H9 (cell line): ENCODE measurements at regions not wholly inside any gene's neighbourhood (a gene's known extent, or its start where the extent isn't known, plus 50 kb on each side); places are given as distances from the start of the nearest gene placed in this dataset.

Experiments
- DNase-seq: peaks from one replicate; pipeline ENCODE4 v3.0.0-alpha.2; 2017
- H2AFZ ChIP-seq: one replicate; pipeline ENCODE4 v1.6.1; 2013; ENCODE audit warnings: mild to moderate bottlenecking, low read length, control low read depth, moderate library complexity
- H2AK5ac ChIP-seq: 2 replicates; pipeline ENCODE4 v1.6.1; 2013; ENCODE audit warnings: low read length, control low read depth, mixed read lengths; ENCODE audit not compliant: insufficient read length
- H2BK120ac ChIP-seq: one replicate; pipeline ENCODE4 v1.6.1; 2013; ENCODE audit warnings: low read depth, mild to moderate bottlenecking, low read length, control low read depth, inconsistent platforms; ENCODE audit not compliant: poor library complexity, severe bottlenecking
- H2BK12ac ChIP-seq: 2 replicates; pipeline ENCODE4 v1.6.1; 2013; ENCODE audit warnings: low read length, control low read depth, mixed read lengths, low read depth; ENCODE audit not compliant: insufficient read length
- H2BK15ac ChIP-seq: 2 replicates; pipeline ENCODE4 v1.6.1; 2013; ENCODE audit warnings: low read depth, low read length, control low read depth
- H2BK20ac ChIP-seq: one replicate; pipeline ENCODE4 v1.6.1; 2013; ENCODE audit warnings: low read depth, mild to moderate bottlenecking, low read length, control low read depth, inconsistent platforms; ENCODE audit not compliant: poor library complexity, severe bottlenecking
- H2BK5ac ChIP-seq: 2 replicates; pipeline ENCODE4 v1.6.1; 2013; ENCODE audit warnings: low read length, control low read depth, mixed read lengths; ENCODE audit not compliant: insufficient read length
- H3K14ac ChIP-seq: 2 replicates; pipeline ENCODE4 v1.6.1; 2013; ENCODE audit warnings: low read length, control low read depth; ENCODE audit not compliant: insufficient read depth
- H3K18ac ChIP-seq: 2 replicates; pipeline ENCODE4 v1.6.1; 2013; ENCODE audit warnings: low read depth, mild to moderate bottlenecking, mixed read lengths, low read length, control low read depth; ENCODE audit not compliant: insufficient read length
- H3K23ac ChIP-seq: 2 replicates; pipeline ENCODE4 v1.6.1; 2013; ENCODE audit warnings: low read length, control low read depth, mixed read lengths, low read depth; ENCODE audit not compliant: insufficient read length
- H3K23me2 ChIP-seq: 2 replicates; pipeline ENCODE4 v1.6.1; 2013; ENCODE audit warnings: low read depth, mild to moderate bottlenecking, mixed read lengths, low read length, control low read depth; ENCODE audit not compliant: insufficient read length, poor library complexity, severe bottlenecking
- H3K27ac ChIP-seq: 2 replicates; pipeline ENCODE4 v1.5.1; 2013; ENCODE audit warnings: low read length, control low read depth, mixed read lengths, low read depth; ENCODE audit not compliant: insufficient read length
- H3K27me3 ChIP-seq: 2 replicates; pipeline ENCODE4 v1.6.1; 2013; ENCODE audit warnings: low read length, control low read depth, inconsistent platforms; ENCODE audit not compliant: insufficient read depth
- H3K4ac ChIP-seq: 2 replicates; pipeline ENCODE4 v1.6.1; 2013; ENCODE audit warnings: low read depth, mild to moderate bottlenecking, control low read depth, inconsistent platforms, low read length, moderate library complexity
- H3K4me1 ChIP-seq: 2 replicates; pipeline ENCODE4 v1.6.1; 2013; ENCODE audit warnings: low read length, control low read depth, inconsistent platforms; ENCODE audit not compliant: insufficient read depth
- H3K4me2 ChIP-seq: 2 replicates; pipeline ENCODE4 v1.6.1; 2013; ENCODE audit warnings: low read length, control low read depth, mixed read lengths; ENCODE audit not compliant: insufficient read length, insufficient read depth
- H3K56ac ChIP-seq: 2 replicates; pipeline ENCODE4 v1.6.1; 2013; ENCODE audit warnings: low read depth, mild to moderate bottlenecking, mixed read lengths, low read length, control low read depth; ENCODE audit not compliant: insufficient read length
- H3K79me1 ChIP-seq: 2 replicates; pipeline ENCODE4 v1.6.1; 2013; ENCODE audit warnings: low read depth, mild to moderate bottlenecking, moderate library complexity, low read length, control low read depth, inconsistent platforms; ENCODE audit not compliant: insufficient read depth, poor library complexity, severe bottlenecking
- H3K79me2 ChIP-seq: 2 replicates; pipeline ENCODE4 v1.6.1; 2013; ENCODE audit warnings: low read length, control low read depth, inconsistent platforms; ENCODE audit not compliant: insufficient read depth
- H3K9ac ChIP-seq: 2 replicates; pipeline ENCODE4 v1.6.1; 2013; ENCODE audit warnings: low read length, control low read depth, mixed read lengths; ENCODE audit not compliant: insufficient read length; ENCODE audit errors: extremely low read depth
- H3K9me3 ChIP-seq: one replicate; pipeline ENCODE4 v1.6.1; 2013; ENCODE audit warnings: low read depth, low read length, inconsistent platforms; ENCODE audit not compliant: control insufficient read depth
- H3T11ph ChIP-seq: one replicate; pipeline ENCODE4 v1.6.1; 2013; ENCODE audit warnings: mild to moderate bottlenecking, low read length, control low read depth, inconsistent platforms
- H4K20me1 ChIP-seq: one replicate; pipeline ENCODE4 v1.6.1; 2013; ENCODE audit not compliant: control insufficient read depth, insufficient read length, insufficient read depth
- H4K5ac ChIP-seq: 2 replicates; pipeline ENCODE4 v1.6.1; 2013; ENCODE audit warnings: low read depth, mild to moderate bottlenecking, mixed read lengths, low read length, control low read depth; ENCODE audit not compliant: insufficient read length
- H4K8ac ChIP-seq: replicated peaks from 2 replicates; pipeline ENCODE4 v1.6.1; 2013; ENCODE audit warnings: low read length, control low read depth, mixed read lengths, low read depth; ENCODE audit not compliant: insufficient read length
- H4K91ac ChIP-seq: 2 replicates; pipeline ENCODE4 v1.6.1; 2013; ENCODE audit warnings: low read depth, mild to moderate bottlenecking, moderate library complexity, mixed read lengths, low read length, control low read depth; ENCODE audit not compliant: insufficient read length
- H3K27ac Mint-ChIP-seq, 3 experiments: 2 replicates in 2 of 3; 3 replicates in 1 of 3; pipeline ENCODE4 v1.8.0; 2020 to 2021; ENCODE audit warnings: mixed read lengths in 3 of 3, mild to moderate bottlenecking in 1 of 3, moderate library complexity in 1 of 3
- H3K27me3 Mint-ChIP-seq: 2 replicates; pipeline ENCODE4 v1.8.0; 2021; ENCODE audit warnings: low read depth, mild to moderate bottlenecking, moderate library complexity, mixed read lengths
- H3K36me3 Mint-ChIP-seq, 3 experiments: 2 replicates in 2 of 3; 3 replicates in 1 of 3; pipeline ENCODE4 v1.8.0; 2020 to 2021; ENCODE audit warnings: low read depth in 3 of 3, mixed read lengths in 3 of 3; ENCODE audit not compliant: insufficient read depth in 1 of 3
- H3K4me1 Mint-ChIP-seq, 2 experiments: 2 replicates each; pipeline ENCODE4 v1.8.0; 2020; ENCODE audit warnings: mixed read lengths in 2 of 2
- H3K4me3 Mint-ChIP-seq, 2 experiments: 2 replicates in 1 of 2; 3 replicates in 1 of 2; pipeline ENCODE4 v1.8.0; 2020 to 2021; ENCODE audit warnings: mild to moderate bottlenecking in 2 of 2, mixed read lengths in 2 of 2, moderate library complexity in 1 of 2
- H3K9me3 Mint-ChIP-seq, 2 experiments: 2 replicates in 1 of 2; 3 replicates in 1 of 2; pipeline ENCODE4 v1.8.0; 2020; ENCODE audit warnings: mild to moderate bottlenecking in 2 of 2, mixed read lengths in 2 of 2, moderate library complexity in 1 of 2
- WGBS: extraction: QIAGEN DNeasy Blood & Tissue Kit; methylation state at CpG from one replicate; pipeline ENCODE4 v1.1.7; 2013; ENCODE audit warnings: missing lambda C conversion rate, low lambda C conversion rate, mixed read lengths; ENCODE audit not compliant: insufficient read length; ENCODE audit errors: extremely low coverage; 5-methylcytosine and 5-hydroxymethylcytosine counted together
- TF ChIP-seq, protein P1 (sequence below): fragments of 200-600 bp; sonication (generic); conservative IDR thresholded peaks from 3 replicates; pipeline ENCODE4 v1.8.0; 2021; ENCODE audit warnings: antibody characterized with exemption, mild to moderate bottlenecking

DNA sequence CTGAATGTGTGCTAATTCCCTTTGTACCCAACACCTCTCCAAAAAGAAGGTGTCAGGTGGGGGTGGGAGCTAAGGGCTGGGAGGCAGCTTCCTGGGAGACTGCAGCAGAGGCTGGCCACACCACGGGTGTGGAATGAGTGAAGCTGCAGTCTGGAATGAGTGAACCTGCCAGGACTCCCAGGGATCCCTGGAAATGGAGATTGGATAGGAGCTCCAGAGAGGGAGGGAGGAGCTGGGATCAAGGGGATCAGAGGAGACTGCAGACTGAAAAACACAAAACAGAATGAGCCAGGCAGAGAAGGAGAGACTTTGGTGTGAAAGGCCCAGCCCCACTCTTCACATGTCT lies 387.0 kb upstream of the SULF2 start:
- Histone ChIP-seq H3K56ac (no peak overlapping the region), H3K4ac (no peak overlapping the region), H3K79me2 (no peaks in the 10 kb centered on the region), H3K79me1 (no peaks in the 10 kb centered on the region), H3K14ac (no peak overlapping the region), H4K8ac (no peak overlapping the region), H3K23me2 (no peaks in the 10 kb centered on the region), H3K18ac (no peak overlapping the region), H4K91ac (no peak overlapping the region), H2BK120ac (no peak overlapping the region), H3K4me2 (no peak overlapping the region), H2AK5ac (no peak overlapping the region), H2BK20ac (no peak overlapping the region), H3K27ac (no peak overlapping the region), H4K20me1 (no peaks in the 10 kb centered on the region), H2BK12ac (no peak overlapping the region), H3K9me3 (no peaks in the 10 kb centered on the region), H2AFZ (no peak overlapping the region), H3K4me1 (no peaks in the 10 kb centered on the region), H3T11ph (no peak overlapping the region), H3K9ac (no peak overlapping the region), H3K27me3 (no peaks in the 10 kb centered on the region), H4K5ac (no peak overlapping the region), H2BK15ac (no peak overlapping the region), H2BK5ac (no peak overlapping the region), H3K23ac (no peak overlapping the region)
- TF ChIP-seq, protein P1, sequence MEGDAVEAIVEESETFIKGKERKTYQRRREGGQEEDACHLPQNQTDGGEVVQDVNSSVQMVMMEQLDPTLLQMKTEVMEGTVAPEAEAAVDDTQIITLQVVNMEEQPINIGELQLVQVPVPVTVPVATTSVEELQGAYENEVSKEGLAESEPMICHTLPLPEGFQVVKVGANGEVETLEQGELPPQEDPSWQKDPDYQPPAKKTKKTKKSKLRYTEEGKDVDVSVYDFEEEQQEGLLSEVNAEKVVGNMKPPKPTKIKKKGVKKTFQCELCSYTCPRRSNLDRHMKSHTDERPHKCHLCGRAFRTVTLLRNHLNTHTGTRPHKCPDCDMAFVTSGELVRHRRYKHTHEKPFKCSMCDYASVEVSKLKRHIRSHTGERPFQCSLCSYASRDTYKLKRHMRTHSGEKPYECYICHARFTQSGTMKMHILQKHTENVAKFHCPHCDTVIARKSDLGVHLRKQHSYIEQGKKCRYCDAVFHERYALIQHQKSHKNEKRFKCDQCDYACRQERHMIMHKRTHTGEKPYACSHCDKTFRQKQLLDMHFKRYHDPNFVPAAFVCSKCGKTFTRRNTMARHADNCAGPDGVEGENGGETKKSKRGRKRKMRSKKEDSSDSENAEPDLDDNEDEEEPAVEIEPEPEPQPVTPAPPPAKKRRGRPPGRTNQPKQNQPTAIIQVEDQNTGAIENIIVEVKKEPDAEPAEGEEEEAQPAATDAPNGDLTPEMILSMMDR, result no peak
- WGBS, result no CpG with 5 or more reads among the region's 1 CpG
- no peaks in the 10 kb centered on the region; a peak in 1 of 5 replicates for H3K9me3 Mint-ChIP-seq
- H3K4me3 Mint-ChIP-seq, result no peak overlapping the region
- no peak overlapping the region for H3K27ac Mint-ChIP-seq
- H3K36me3 Mint-ChIP-seq, result peaks cover 0 to 2% (median 0%) of the 10 kb centered on the region in 3 experiments; a peak in 2 of 7 replicates
- no peak for DNase-seq
- peaks cover 5% of the 10 kb centered on the region for H3K27me3 Mint-ChIP-seq
- H3K4me1 Mint-ChIP-seq, result peaks cover under 1 to 15% of the 10 kb centered on the region in 2 experiments
